CD1c-positive myeloid dendritic cell (primary cell): ENCODE measurements at regions not wholly inside any gene's neighbourhood (a gene's known extent, or its start where the extent isn't known, plus 50 kb on each side); places are given as distances from the start of the nearest gene placed in this dataset.

Experiments used
- DNase-seq: peaks from one replicate; pipeline ENCODE4 v3.0.0-alpha.2; 2016; ENCODE audit errors: extremely low spot score

DNA sequence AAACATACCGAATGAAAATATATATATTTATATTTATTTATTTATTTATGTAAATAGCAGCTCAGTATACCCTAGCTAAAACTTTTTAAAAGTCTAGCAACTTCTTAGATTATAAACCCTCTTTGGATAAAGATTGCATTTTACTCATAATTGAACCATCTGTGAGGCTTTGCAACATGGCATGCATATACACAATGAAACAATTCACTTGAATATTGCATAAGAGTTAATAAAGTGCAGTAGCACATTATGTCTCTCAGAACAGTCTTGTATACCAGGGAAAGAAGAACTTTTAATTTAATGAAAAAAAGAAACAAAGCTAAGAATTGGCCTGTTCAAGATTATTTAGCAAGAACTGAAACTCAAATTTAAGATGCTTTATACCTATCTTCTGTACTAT is 1363.9 kb upstream of the ADGRL2 start:
- no peak for DNase-seq

DNA sequence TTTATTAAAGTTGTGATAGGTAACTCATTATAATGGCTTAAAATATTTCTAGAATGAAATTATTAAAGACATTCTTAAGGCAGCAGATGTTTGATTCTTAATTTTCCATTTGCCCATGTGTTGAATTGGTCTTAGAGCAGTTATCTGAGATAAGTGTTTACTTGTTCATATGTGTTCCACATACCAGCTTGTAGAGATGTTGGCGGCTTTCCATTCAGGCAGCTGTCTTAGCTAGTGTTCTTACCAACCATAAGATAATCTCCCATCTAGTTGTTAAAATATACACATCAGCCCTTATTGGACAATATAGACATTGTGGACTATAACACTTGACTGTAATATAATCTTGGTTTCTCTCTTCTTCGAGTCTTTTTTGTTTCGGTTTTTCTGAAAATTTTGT is 1372.9 kb upstream of the ADGRL2 start:
- DNase-seq, result no peak

DNA sequence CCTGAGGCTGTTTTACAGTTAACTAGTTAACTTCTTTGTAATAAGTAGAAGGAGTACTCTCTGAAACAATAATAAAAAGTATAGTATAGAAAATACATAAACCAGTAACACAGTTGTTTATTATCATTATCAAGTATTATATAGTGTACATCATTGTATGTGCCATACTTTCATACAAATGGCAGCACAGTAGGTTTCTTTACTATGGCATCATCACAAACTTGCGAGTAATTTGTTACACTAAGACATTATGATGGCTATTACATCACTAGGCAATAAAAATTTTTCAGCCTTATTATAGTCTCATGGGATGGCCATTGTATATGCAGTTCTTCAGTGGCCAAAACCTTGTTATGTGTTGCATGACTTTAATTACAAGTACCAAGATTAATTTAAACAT is 1376.5 kb upstream of the ADGRL2 start:
- DNase-seq, result no peak

DNA sequence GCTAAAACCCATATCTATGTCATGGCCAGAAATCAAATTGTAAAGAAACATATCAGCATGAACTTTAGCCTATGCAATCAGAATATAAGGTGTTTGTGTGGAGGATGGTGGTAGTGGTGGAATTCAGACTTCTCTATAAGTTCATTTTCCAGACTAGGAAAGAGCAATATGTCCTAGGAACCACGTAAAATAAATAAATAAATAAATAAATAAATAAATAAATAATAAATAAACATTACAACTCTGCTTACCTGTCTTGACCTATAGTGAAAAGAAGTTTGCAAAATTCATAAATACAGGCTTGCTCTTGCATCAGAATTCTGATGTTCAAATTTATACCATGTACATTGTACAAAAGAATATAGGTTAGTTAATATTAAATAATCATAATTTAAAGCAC is 1382.6 kb upstream of the ADGRL2 start:
- no peak for DNase-seq

DNA sequence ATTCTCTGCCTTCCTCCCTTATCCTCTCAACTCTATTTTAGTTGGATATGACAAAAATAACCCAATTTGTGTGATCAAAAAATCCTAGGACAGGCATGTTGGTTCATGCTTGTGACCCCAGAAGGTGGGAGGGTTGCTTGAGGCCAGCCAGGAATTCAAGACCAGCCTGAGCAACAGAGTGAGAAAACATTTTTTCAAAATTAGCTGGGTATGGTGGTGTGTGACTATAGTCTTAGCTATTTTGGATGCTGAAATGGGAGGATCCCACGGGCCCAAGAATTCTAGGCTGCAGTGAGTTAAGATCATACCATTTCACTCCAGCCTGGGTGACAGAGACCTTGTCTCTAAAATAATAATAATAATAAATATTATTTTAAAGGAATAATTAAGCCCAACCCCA is 1383.1 kb upstream of the ADGRL2 start:
- no peak for DNase-seq

DNA sequence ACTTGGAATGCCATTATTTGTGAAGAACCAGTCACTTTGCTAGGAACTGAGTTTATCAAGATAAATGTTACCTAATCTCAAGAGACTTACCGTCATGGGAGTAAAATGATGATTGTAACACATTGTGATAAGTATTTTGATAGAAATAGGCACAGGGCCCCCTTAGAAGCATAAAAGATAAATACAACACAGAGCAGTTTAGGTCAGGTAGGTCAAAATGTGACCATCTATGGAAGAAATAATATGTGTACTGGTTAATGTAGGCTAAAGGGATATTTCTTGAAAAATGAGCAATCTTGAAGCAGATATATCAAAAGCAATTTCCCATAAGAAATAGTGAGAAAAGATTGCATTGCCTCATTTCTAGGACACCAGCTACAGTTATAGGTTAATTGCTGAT is 1386.8 kb upstream of the ADGRL2 start:
- no peak for DNase-seq

DNA sequence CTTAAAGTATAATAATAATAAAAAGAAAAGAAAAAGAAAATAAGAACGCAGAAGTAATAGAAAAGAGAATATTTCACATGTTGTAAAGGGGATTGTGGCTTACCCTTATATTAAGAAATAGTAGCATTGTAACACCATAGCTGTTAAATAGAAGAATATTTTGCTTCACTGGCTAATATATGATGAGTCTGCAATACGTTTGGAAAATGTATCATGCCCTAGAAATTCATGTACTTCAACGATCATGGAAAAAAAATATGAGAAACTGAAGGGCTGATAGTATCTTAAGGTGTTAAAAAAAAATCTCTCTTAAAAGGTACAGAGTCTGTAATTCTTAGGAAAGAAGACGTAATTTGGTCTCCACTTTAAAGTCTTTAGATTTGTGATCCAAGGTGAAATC is 1390.5 kb upstream of the ADGRL2 start:
- no peak for DNase-seq

DNA sequence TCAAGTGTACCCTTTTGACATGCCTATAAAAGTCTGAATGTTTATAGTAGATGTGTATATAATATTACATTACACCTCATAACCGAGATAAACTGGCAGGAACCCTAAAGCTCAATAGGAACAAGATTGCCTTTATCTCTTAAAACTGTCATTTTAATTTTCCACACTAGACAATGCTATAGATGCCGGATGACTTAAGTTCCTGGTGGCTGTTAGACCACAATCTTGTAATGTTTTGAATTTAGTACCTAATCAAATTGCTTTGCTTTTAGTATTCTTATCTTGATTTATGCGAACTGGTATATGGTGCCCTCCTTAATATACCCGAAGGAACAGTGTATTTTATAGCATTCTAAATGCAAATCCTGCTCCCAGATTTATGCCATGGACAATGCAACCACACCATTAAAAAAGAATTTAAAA is 1397.0 kb upstream of the ADGRL4 start:
- DNase-seq, result no peak

DNA sequence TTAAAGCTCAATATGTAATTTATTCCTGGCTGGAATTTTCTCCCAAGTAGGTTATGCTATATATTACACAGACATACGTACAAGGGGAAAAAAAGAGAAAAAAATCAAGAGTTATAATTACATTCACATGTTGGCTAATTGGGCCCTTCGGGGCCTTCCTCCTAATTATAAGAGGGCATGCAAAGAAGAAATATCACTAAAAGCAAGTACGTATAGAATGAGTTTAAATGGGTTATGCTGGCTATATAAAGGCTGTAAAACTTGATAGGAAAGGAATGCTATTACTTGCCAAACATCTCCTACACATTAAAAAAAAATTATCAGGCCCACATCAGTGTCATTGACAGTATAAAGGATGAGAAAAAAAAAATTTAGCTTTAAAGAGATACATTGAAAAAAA is 1396.1 kb upstream of the ADGRL4 start:
- no peak for DNase-seq

DNA sequence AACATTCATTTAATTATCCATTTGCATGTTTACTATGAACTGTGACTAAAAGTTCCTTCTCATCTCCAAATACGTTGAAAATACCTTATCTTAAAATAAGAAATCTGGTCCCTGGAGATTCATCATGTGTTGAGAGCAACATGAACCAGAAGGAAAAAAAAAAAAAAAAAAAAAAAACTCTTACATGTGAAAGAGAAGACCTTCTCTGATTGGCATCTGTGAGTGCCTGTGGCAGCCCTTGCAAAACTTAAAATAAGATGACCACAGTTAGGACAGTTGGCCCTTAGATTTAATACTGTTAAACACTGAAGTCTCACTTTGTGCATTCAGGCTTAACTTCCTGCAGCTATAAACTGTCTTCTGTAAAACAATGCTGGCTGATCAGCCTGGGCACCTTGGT is 1395.2 kb upstream of the ADGRL4 start:
- DNase-seq, result no peak

DNA sequence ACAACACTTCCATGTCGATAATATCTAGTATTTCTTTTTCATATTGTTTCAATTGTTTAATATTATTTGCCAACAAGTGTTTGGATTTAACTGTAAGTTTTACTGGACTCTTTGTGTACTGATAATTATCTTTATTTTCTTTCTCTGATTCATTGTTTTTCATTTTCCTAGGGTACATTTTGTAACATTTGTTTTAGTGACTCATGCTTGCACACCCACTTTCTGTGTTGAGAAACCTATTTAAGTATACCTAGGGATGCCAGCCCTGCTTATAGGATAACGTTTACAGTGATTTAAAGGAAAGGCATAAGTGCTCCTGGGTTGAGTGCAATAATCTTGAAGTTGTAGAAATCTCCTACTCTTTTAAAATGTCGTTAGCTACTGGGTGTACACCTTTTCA is 1386.0 kb upstream of the ADGRL4 start:
- DNase-seq, result no peak

DNA sequence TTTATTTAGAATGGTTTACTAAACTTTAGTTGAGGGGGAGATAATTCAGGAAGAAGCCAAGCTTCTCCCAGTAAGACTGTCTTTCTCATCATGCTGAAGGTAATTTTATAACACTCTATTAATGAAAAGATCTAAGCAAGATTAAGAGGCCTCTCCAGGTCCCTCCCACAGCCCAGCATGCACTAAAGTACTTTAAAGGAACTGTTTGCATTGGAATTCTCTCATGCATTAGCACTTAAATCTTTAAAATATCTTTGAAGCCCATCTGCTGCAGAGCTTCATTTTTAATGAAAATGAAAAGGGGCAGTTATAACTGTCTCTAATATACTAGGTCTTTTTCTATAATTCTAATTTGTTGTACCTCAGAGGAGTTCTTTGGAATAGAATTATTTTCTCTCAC is 1379.1 kb upstream of the ADGRL4 start:
- no peak for DNase-seq

DNA sequence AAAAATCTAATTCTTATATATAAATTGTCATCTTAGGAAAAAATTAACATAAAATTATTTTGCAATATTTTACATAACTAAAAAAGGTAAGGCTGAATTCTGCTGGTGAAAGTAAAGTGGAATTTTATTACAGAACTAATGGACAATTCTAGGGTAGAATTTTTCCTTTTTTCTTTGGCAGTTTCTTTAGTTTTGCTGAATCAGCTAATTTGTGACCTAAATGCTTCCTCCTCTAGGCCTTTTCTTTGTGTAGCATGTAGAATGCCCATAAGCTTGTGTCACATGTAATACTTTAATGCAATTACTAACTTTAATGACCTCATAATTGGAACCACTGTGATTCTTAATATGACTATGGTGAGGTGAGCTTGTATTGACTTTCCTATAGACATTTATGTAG is 1378.4 kb upstream of the ADGRL4 start:
- no peak for DNase-seq

DNA sequence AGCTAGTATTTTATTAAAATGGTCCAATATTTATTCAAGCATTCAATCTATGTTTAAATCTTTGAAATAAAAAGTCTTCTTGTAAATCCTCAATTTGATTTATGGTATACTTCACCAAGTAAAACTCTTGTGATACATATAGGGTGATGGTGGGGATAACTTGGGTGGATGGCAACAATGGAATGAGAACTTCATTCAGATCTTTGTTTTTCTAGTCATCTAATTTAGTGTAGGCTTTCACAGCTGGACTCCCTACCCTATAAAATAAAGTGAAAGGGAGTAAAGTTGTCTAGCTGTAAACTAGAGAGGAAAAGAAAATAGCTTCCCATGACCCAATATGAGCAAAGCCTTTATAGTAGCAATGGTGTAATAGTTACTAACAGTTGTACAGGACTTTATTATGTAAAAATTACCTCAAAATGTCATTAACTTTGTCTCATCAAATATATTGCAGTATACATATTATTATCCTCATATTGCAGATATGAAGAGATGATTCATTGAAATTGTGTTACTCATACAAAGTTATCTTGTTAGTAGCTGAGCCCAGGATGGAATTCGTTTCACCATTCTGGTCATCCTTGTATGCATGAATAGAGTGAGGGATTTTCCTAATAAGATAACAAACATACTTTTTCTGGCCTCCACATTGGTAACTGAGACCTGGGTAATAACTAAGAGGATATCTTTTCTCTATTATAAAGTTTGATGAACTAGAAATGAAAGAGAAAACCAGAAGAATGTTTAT is 1377.7 kb upstream of the ADGRL4 start:
- no peak for DNase-seq

DNA sequence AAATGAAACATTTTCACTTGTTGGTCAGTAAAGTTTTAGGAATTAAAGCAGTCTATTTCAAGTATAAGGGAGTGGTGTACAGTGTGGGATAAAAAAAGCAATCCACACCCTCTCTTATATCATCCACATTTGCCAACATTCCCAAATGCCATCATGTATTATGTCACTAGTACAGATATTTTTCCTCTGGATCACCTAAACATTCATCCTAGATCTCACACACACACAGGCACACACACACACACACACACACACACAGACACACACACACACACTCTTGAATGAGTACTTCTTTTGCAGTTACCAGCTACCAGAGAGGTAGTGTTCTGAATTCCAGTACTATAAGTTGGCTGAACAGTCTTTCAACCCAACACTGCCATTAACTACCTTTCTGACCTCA is 1369.1 kb upstream of the ADGRL4 start:
- DNase-seq, result no peak

DNA sequence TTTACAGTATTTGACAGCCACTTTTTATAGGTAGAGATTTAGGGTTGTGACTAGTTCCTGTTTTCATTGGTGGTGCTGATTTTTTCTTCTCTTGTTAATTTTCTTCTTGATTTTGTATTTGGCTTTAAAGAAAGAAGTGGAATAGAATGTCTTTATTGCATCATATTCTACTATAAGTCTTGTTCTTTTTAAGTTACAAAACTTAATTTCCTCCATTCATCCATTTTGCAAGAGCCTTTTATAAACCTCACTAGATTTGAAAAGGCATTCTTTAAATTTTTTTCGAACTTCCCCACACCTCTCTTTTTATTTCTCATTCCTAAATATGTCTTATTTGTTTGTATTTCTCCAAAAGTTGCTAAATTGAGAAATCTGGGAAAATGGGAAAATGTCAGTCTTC is 1368.6 kb upstream of the ADGRL4 start:
- no peak for DNase-seq

DNA sequence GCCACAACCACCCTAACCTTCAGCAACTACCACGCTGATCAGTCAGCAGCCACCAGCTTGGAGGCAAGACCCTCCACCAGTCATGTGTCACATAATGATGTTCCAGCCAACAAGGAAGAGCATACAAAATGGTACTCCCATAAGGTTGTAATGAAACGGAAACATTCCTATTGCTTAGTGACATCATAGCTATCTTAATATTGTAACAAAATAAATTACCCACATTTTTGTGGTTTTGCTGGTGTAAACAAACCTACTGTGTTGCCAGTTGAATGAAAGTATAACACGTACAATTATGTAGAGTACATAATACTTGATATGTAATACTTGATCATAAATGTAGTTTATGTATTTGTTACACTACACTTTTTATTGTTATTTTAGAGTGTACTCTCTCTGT is 1363.2 kb upstream of the ADGRL4 start:
- DNase-seq, result no peak

DNA sequence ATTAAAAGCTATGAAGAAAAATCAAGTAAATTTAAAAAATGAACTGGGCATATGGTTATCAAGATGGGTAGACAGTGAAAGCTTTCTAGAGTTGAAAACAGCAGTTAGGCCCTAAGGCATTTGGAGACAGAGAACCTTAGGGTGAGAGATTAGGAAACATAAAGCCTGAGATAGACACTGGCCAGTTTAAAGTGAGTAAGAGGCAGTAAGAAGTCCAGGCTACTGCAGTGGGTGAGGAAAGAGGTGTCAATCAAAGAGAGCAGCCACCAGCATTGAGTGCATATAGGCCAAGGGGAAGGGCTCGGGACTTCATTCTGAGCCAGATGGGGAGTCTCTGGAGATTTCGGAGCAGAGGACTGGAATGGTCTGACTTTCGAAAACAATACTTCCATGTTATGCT is 1360.5 kb upstream of the ADGRL4 start:
- DNase-seq, result no peak

DNA sequence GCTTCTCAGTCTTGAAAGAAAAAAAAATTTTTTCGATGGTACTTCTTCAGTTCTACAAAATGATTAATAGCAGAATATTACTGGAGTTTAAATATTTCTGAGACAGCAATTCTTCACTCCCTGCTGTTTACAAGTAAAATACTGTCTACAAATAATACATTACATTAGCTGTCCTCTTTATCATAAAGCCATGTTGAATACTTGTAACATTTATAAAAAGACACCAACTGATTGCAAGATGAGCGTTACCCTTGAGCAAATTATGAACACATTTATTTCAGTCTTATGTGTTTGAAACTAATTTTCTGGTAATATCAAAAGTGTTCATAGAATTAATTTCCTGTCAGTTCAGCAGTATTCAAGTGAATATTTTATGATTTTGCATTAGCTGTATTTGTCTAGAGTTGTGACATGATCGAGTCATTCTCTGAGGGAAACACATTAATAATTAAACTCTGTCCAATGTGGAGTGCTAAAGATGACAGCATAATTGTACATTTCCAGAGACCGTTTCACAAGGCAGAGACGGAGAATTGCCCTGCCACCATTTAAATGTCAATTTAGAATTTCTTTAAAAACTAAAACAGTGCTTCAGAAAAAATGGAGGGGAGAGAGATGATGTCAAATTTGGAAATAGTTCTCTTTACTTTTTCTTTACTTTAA is 1359.0 kb upstream of the ADGRL4 start:
- DNase-seq, result no peak

DNA sequence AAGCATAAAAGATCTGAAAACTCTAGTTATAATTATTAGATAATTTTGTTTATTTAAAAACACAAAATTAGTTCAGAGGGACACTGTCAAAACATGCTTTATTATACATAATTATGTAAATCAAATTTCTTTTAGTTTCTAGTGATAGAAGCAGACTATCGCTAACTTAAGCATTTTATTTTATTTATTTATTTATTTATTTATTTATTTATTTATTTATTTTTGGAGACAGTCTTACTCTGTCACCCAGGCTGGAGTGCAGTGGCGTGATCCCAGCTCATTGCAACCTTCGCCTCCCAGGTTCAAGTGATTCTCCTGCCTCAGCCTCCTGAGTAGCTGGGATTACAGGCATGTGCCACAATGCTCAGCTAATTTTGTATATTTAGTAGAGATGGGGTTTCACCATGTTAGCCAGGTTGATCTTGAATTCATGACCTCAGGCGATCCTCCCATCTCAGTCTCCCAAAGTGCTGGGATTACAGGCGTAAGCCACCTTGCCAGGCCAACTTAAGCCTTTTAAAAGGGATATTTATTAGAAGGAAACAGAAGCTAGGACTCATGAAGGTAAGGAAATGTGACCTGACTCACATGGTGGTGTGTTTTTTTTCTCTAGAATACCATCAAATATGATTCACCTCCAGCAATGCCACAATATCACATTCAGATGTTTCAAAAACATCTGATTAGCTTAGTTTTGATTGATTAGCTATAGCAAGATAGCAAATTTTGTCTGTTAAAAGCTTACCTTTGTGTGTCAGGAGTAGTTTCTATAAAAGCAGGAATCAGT is 1357.4 kb upstream of the ADGRL4 start:
- DNase-seq, result no peak

DNA sequence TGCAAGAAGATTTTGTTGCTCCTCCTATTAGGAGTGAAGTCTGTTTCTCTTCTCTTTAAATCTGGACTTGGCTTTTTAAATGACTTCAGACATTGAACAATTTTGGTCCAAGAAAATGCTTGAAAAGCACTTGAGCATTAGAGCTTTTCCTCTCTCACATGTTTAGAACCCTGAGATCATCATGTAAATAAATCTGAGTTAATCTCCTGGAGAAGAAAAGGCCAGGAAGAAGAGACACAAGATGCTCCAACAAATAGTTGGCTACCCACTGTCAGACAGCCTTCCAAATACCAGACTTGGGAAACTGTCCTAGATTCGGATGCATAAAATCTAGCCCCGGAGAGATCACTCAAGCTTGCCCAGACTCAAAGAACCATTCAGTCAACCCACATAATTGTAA is 1353.1 kb upstream of the ADGRL4 start:
- DNase-seq, result no peak

DNA sequence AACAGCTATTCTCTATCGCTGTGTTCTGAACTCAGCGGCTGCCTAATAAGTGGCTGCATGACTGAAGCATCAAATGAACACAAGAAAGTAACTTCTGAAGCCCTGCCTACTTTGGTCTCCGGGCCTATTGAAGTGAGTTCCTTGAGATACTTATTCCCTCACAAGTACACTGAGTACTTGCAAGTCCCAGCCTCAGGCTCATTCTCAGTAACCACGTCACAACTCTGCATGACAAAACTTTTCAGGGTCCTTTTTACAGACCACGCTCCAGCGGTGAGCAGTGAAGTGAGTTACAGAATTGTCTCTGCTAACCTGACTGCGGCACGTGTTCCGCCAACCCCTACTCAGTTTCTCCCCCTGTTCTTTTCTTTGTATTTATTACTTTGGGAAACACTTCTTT is 1342.7 kb upstream of the ADGRL4 start:
- DNase-seq, result no peak

DNA sequence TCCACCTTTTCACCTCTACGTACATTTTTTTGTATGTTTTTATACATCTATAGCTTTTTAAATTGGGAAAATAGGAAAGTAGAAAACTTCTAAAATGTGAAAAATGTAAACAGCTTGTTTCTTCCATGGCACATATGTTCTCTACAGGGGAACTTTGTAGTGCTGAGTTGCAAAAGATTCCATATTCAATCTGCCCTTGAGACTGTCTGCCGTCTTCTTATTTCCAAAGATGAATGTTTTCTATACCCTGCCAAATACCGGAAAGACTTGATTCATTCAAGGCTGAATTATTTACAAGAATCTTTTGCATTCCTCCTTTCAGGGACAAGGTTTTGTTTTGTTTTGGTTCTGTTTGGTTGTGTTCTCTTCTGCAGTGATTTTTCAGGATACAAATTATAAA is 1334.5 kb upstream of the ADGRL4 start:
- no peak for DNase-seq
